PC-9 (cell line): ENCODE measurements at regions not wholly inside any gene's neighbourhood (a gene's known extent, or its start where the extent isn't known, plus 50 kb on each side); places are given as distances from the start of the nearest gene placed in this dataset.

Source experiments
- EZH2 ChIP-seq: fragments of 200-600 bp; sonication (generic); IDR thresholded peaks from 2 replicates; pipeline ENCODE4 v1.8.0; 2017; ENCODE audit warnings: antibody characterized with exemption, low read depth
- TF ChIP-seq, protein P1 (sequence below): fragments of 200-600 bp; sonication (generic); conservative IDR thresholded peaks from 2 replicates; pipeline ENCODE4 v1.6.1; 2017; ENCODE audit warnings: mixed run types, antibody characterized with exemption, mild to moderate bottlenecking, moderate library complexity

DNA sequence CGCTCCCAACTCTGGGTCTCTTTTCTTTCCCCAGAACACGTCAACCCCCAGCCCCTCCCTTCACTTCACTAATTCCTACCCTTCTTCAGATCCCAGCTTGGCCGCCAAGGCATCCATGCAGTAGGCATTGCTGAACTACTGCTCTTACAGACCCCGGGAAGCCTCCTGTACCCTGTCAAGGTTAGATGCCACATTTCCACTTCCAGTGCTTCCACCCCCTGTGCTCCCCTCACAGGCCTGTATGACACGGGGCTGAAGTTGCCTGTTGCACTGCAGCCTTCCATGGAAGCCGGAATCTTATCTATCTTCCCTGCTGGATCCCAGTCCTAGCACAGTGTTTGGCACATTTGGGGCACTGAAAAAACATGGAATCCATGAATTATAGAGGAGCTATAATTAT, 99.0 kb upstream of the SOD1 start:
- TF ChIP-seq, protein P1, sequence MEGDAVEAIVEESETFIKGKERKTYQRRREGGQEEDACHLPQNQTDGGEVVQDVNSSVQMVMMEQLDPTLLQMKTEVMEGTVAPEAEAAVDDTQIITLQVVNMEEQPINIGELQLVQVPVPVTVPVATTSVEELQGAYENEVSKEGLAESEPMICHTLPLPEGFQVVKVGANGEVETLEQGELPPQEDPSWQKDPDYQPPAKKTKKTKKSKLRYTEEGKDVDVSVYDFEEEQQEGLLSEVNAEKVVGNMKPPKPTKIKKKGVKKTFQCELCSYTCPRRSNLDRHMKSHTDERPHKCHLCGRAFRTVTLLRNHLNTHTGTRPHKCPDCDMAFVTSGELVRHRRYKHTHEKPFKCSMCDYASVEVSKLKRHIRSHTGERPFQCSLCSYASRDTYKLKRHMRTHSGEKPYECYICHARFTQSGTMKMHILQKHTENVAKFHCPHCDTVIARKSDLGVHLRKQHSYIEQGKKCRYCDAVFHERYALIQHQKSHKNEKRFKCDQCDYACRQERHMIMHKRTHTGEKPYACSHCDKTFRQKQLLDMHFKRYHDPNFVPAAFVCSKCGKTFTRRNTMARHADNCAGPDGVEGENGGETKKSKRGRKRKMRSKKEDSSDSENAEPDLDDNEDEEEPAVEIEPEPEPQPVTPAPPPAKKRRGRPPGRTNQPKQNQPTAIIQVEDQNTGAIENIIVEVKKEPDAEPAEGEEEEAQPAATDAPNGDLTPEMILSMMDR = no peak
- no peak for TF ChIP-seq EZH2
